MCF 10A (cell line): ENCODE measurements at regions not wholly inside any gene's neighbourhood (a gene's known extent, or its start where the extent isn't known, plus 50 kb on each side); places are given as distances from the start of the nearest gene placed in this dataset.
"Not testable (repeated sequence)": the region's sequence is repeated elsewhere in the genome, so short reads cannot be mapped to it uniquely, and the experiment has no call there.

ENCODE experiments used
- BruUV-seq: library from RNA; stranded (reverse); fragments of 400-500 nt; replicated peaks from 2 replicates; lab custom pipeline; 2021; lab: Mats Ljungman, UMichigan
- CTCF ChIA-PET: fragments of 300-600 bp; sonication (Branson Sonifier 250); formaldehyde crosslinking; extraction: SDS; loops from one replicate; lab custom pipeline; 2021; ENCODE audit warnings: antibody characterized with exemption, inconsistent platforms; lab: Yijun Ruan, JAX
- POLR2A ChIA-PET: fragments of 300-600, 350-650 bp; sonication (Branson Sonifier 250); formaldehyde crosslinking; extraction: SDS; loops from one replicate; lab custom pipeline; 2020; ENCODE audit warnings: antibody characterized with exemption, inconsistent platforms; lab: Yijun Ruan, JAX
- DNase-seq: peaks from one replicate; pipeline ENCODE4 v3.0.0-alpha.2; 2018; ENCODE audit not compliant: unreplicated experiment
- H3K27ac Mint-ChIP-seq: one replicate; pipeline ENCODE4 v1.8.0; 2022; ENCODE audit warnings: mild to moderate bottlenecking, low read depth, mixed read lengths; ENCODE audit not compliant: unreplicated experiment
- H3K27me3 Mint-ChIP-seq: one replicate; pipeline ENCODE4 v1.8.0; 2022; ENCODE audit warnings: mixed read lengths; ENCODE audit not compliant: insufficient read depth, unreplicated experiment
- H3K36me3 Mint-ChIP-seq: one replicate; pipeline ENCODE4 v1.8.0; 2022; ENCODE audit warnings: mild to moderate bottlenecking, moderate library complexity, mixed read lengths; ENCODE audit not compliant: insufficient read depth, unreplicated experiment
- H3K4me1 Mint-ChIP-seq: one replicate; pipeline ENCODE4 v1.8.0; 2022; ENCODE audit warnings: mixed read lengths; ENCODE audit not compliant: insufficient read depth, unreplicated experiment
- H3K4me3 Mint-ChIP-seq: one replicate; pipeline ENCODE4 v1.8.0; 2022; ENCODE audit warnings: mild to moderate bottlenecking, moderate library complexity, mixed read lengths; ENCODE audit not compliant: unreplicated experiment
- H3K9me3 Mint-ChIP-seq: one replicate; pipeline ENCODE4 v1.8.0; 2022; ENCODE audit warnings: mixed read lengths; ENCODE audit not compliant: unreplicated experiment
- CTCF ChIP-seq: fragments of 200-600 bp; IDR thresholded peaks from one replicate; pipeline ENCODE4 v1.8.0; 2022; ENCODE audit warnings: antibody characterized with exemption, mild to moderate bottlenecking; ENCODE audit not compliant: unreplicated experiment
- intact Hi-C: fragments of 100-400 bp; cut with micrococcal nuclease; formaldehyde crosslinking; loops from 2 replicates; pipeline ENCODE4 v1.14.1; 2022

- H3K4me1 Mint-ChIP-seq, result no peaks in the 10 kb centered on the region
- no peaks in the 10 kb centered on the region for H3K9me3 Mint-ChIP-seq
- no peak for TF ChIP-seq CTCF
- POLR2A ChIA-PET, result no interaction called here
- CTCF ChIA-PET, result no interaction called here
- no peak overlapping the region for H3K4me3 Mint-ChIP-seq
- BruUV-seq, result no TSS peak
- H3K36me3 Mint-ChIP-seq, result no peaks in the 10 kb centered on the region
- DNase-seq, result no peak
- intact Hi-C loops, result no loop called here
- H3K27ac Mint-ChIP-seq, result no peak overlapping the region
- no peaks in the 10 kb centered on the region for H3K27me3 Mint-ChIP-seq
Measured at GRCh38 chr20:55139173-55139765, 663.9 kb downstream of the DOK5 start.

- H3K9me3 Mint-ChIP-seq, result peaks cover 17% of the 10 kb centered on the region
- H3K4me1 Mint-ChIP-seq, result no peaks in the 10 kb centered on the region
- CTCF ChIA-PET, result interaction anchor here (1.0 kb wide), 1 partner anchor 19 kb away, joined by 3 read pairs; no protein-coding TSS in a partner anchor
- H3K4me3 Mint-ChIP-seq, result no peak overlapping the region
- no peaks in the 10 kb centered on the region for H3K36me3 Mint-ChIP-seq
- no TSS peak for BruUV-seq
- POLR2A ChIA-PET, result interaction anchor here (0.7 kb wide), 1 partner anchor 13 kb away, joined by 3 read pairs; no protein-coding TSS in a partner anchor
- H3K27ac Mint-ChIP-seq, result no peak overlapping the region
- H3K27me3 Mint-ChIP-seq, result no peaks in the 10 kb centered on the region
- no peak for TF ChIP-seq CTCF
- no peak for DNase-seq
- intact Hi-C loops, result no loop called here
Measured at GRCh38 chr20:55135923-55136322, 660.5 kb downstream of the DOK5 start.

GRCh38 chr20:55132523-55132922 lies 657.1 kb downstream of the DOK5 start:
- TF ChIP-seq CTCF, result no peak
- Mint-ChIP-seq H3K4me1 (no peaks in the 10 kb centered on the region), H3K4me3 (no peak overlapping the region), H3K9me3 (peaks cover 17% of the 10 kb centered on the region), H3K27me3 (no peaks in the 10 kb centered on the region), H3K36me3 (no peaks in the 10 kb centered on the region), H3K27ac (no peak overlapping the region)
- DNase-seq, result no peak
- ChIA-PET POLR2A (no interaction called here), CTCF (no interaction called here)
- BruUV-seq, result no TSS peak
- intact Hi-C loops, result no loop called here

GRCh38 chr20:55117577-55117976 lies 642.2 kb downstream of the DOK5 start:
- ChIA-PET POLR2A (interaction anchor here (0.6 kb wide), 1 partner anchor 85 kb away, joined by 3 read pairs; no protein-coding TSS in a partner anchor), CTCF (interaction anchor here (0.8 kb wide), 1 partner anchor 19 kb away, joined by 3 read pairs; no protein-coding TSS in a partner anchor)
- H3K27me3 Mint-ChIP-seq, BruUV-seq, H3K4me1 Mint-ChIP-seq, DNase-seq, H3K9me3 Mint-ChIP-seq, H3K36me3 Mint-ChIP-seq, intact Hi-C loops, H3K27ac Mint-ChIP-seq, H3K4me3 Mint-ChIP-seq: not testable (repeated sequence)
